HG03439 (cell line): ENCODE measurements at regions not wholly inside any gene's neighbourhood (a gene's known extent, or its start where the extent isn't known, plus 50 kb on each side); places are given as distances from the start of the nearest gene placed in this dataset.

Experiments
- ATAC-seq: cut with Tn5 transposase; IDR thresholded peaks from one replicate; pipeline ENCODE4 v1.9.1; 2021; ENCODE audit warnings: mild to moderate bottlenecking, moderate library complexity; ENCODE audit not compliant: unreplicated experiment

- no peak for ATAC-seq
Observed at GRCh38 chr1:244974550-244974949, 110.2 kb upstream of the HNRNPU start.

- no peak for ATAC-seq
Observed at GRCh38 chr1:244974106-244974505, 109.8 kb upstream of the HNRNPU start.

- ATAC-seq = no peak
Observed at GRCh38 chr1:244971552-244972216, 107.3 kb upstream of the HNRNPU start.

- peak; percentile 74 for ATAC-seq
Observed at GRCh38 chr1:244970744-244971551, 106.6 kb upstream of the HNRNPU start.

GRCh38 chr1:244970236-244970743 lies 105.9 kb upstream of the HNRNPU start:
- ATAC-seq = peak; percentile 69

- peak; percentile 27 for ATAC-seq
Observed at GRCh38 chr1:244969355-244970235, 105.3 kb upstream of the HNRNPU start.

- ATAC-seq = no peak
Observed at GRCh38 chr1:244968881-244969280, 104.5 kb upstream of the HNRNPU start.

- no peak for ATAC-seq
Observed at GRCh38 chr1:244968471-244968871, 104.1 kb upstream of the HNRNPU start.

GRCh38 chr1:244967159-244967558 lies 102.8 kb upstream of the HNRNPU start:
- ATAC-seq = no peak

GRCh38 chr1:244965185-244966030 lies 101.1 kb upstream of the HNRNPU start:
- no peak for ATAC-seq

- no peak for ATAC-seq
Observed at GRCh38 chr1:244964112-244964971, 100.0 kb upstream of the HNRNPU start.

GRCh38 chr1:244963231-244963826 lies 99.0 kb upstream of the HNRNPU start:
- no peak for ATAC-seq

- no peak for ATAC-seq
Observed at GRCh38 chr1:244962130-244962529, 97.8 kb upstream of the HNRNPU start.

GRCh38 chr1:244960904-244961303 lies 96.6 kb upstream of the HNRNPU start:
- no peak for ATAC-seq

- ATAC-seq = no peak
Observed at GRCh38 chr1:244958593-244958992, 94.2 kb upstream of the HNRNPU start.

GRCh38 chr1:244957525-244957924 lies 93.2 kb upstream of the HNRNPU start:
- ATAC-seq = no peak

GRCh38 chr1:244957122-244957521 lies 92.8 kb upstream of the HNRNPU start:
- ATAC-seq = no peak

GRCh38 chr1:244955661-244956060 lies 91.3 kb upstream of the HNRNPU start:
- ATAC-seq = no peak

- no peak for ATAC-seq
Observed at GRCh38 chr1:244954359-244954758, 90.0 kb upstream of the HNRNPU start.
